Panc1 (cell line): ENCODE measurements at regions not wholly inside any gene's neighbourhood (a gene's known extent, or its start where the extent isn't known, plus 50 kb on each side); places are given as distances from the start of the nearest gene placed in this dataset.

ENCODE experiments used
- ATAC-seq: fragments of 200-7000 bp; cut with Tn5 transposase; 2 replicates; pipeline ENCODE4 v1.9.1; 2020; ENCODE audit warnings: mild to moderate bottlenecking, moderate library complexity
- BruUV-seq: library from RNA; stranded (reverse); fragments of 400-500 nt; replicated peaks from 2 replicates; lab custom pipeline; 2021; lab: Mats Ljungman, UMichigan
- CTCF ChIA-PET: fragments of 300-600 bp; sonication (Branson Sonifier 250); formaldehyde crosslinking; loops from one replicate; lab custom pipeline; 2022; ENCODE audit warnings: antibody characterized with exemption; lab: Charles Lee
- POLR2A ChIA-PET: fragments of 300-600 bp; sonication (Branson Sonifier 250); formaldehyde crosslinking; loops from one replicate; lab custom pipeline; 2022; ENCODE audit warnings: antibody characterized with exemption; lab: Charles Lee
- DNase-seq: peaks from one replicate; pipeline ENCODE4 v3.0.0-alpha.2; 2010; ENCODE audit warnings: low read depth, low spot score
- H3K27ac ChIP-seq: 2 replicates; pipeline ENCODE4 v1.5.1; 2011; ENCODE audit warnings: mild to moderate bottlenecking, low read length, inconsistent platforms
- H3K27me3 ChIP-seq: fragments of 200-500 bp; sonication (Bioruptor generic); 2 replicates; pipeline ENCODE4 v1.6.0; 2014; ENCODE audit warnings: low read length, inconsistent platforms; ENCODE audit not compliant: control insufficient read depth, insufficient read depth
- H3K36me3 ChIP-seq: fragments of 200-500 bp; sonication (Bioruptor generic); 2 replicates; pipeline ENCODE4 v1.5.1; 2014; ENCODE audit warnings: inconsistent platforms, mild to moderate bottlenecking, low read length, moderate library complexity; ENCODE audit not compliant: control insufficient read depth, insufficient read depth
- H3K4me1 ChIP-seq: 2 replicates; pipeline ENCODE4 v1.5.1; 2011; ENCODE audit warnings: inconsistent platforms, mild to moderate bottlenecking, low read length, moderate library complexity; ENCODE audit not compliant: control insufficient read depth, insufficient read depth
- H3K4me3 ChIP-seq, 2 experiments: 2 replicates each; pipeline ENCODE4 v1.5.1; 2011 to 2012; ENCODE audit warnings: low read depth in 2 of 2, low read length in 2 of 2, mild to moderate bottlenecking in 2 of 2, inconsistent platforms in 1 of 2, moderate library complexity in 1 of 2
- H3K9me3 ChIP-seq: fragments of 200-500 bp; sonication (Bioruptor generic); 2 replicates; pipeline ENCODE4 v1.5.1; 2014; ENCODE audit warnings: low read depth, mild to moderate bottlenecking, inconsistent platforms, low read length, moderate library complexity; ENCODE audit not compliant: control insufficient read depth, insufficient read depth
- POLR2AphosphoS5 ChIP-seq: IDR thresholded peaks from 2 replicates; pipeline ENCODE4 v1.6.1; 2012; ENCODE audit warnings: mild to moderate bottlenecking, low read depth, low read length, moderate library complexity
- SIN3A ChIP-seq: IDR thresholded peaks from 2 replicates; pipeline ENCODE4 v1.6.1; 2012; ENCODE audit warnings: low read depth, mild to moderate bottlenecking, low read length, moderate library complexity, borderline replicate concordance; ENCODE audit not compliant: insufficient read depth
- TCF7L2 ChIP-seq: IDR thresholded peaks from 2 replicates; pipeline ENCODE4 v1.6.1; 2011; ENCODE audit warnings: mild to moderate bottlenecking, low read depth, low read length, inconsistent platforms
- in situ Hi-C: cut with HindIII; loops from 2 replicates; pipeline ENCODE4 v1.10.0; 2016; ENCODE audit warnings: low sequenced_read_pairs, low pct_unique_long_range_greater_than_20kb
- intact Hi-C: fragments of 100-400 bp; cut with micrococcal nuclease; formaldehyde crosslinking; loops from one replicate; pipeline ENCODE4 v1.10.0; 2022; ENCODE audit not compliant: unreplicated experiment
- TF ChIP-seq, protein P1 (sequence below), 2 experiments: IDR thresholded peaks; 2 replicates each; pipeline ENCODE4 v1.6.1; 2011 to 2012; ENCODE audit warnings: low read depth in 2 of 2, control low read depth in 1 of 2, low read length in 1 of 2, mild to moderate bottlenecking in 1 of 2, moderate library complexity in 1 of 2; ENCODE audit not compliant: insufficient read depth in 1 of 2
- TF ChIP-seq, protein P2 (sequence below): fragments of 450-650 bp; IDR thresholded peaks from 2 replicates; pipeline ENCODE4 v1.5.1; 2017; ENCODE audit warnings: mild to moderate bottlenecking

DNA sequence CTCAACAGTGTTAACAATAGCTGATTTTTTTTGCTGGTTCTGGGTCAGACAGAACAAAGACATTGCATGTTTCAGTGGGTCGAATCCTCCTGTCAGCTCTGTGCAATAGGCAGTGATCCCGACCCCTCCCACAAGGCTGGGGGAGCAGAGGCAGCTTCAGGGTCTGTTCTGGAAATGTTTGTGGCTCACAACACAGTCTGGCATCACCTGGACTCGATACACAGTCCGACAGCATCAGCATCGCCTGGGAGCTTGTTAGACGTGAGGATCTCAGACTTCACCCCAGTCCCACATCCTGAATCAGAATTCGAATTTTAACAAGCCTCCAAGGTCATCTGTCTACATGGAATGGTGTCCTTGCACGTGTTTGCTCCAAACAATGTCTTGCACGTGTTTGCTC lies 384.7 kb downstream of the IRX2 start:
- Histone ChIP-seq H3K4me3 (no peak overlapping the region), H3K27me3 (no peaks in the 10 kb centered on the region), H3K36me3 (no peaks in the 10 kb centered on the region), H3K9me3 (no peaks in the 10 kb centered on the region; the same call in 1 of the 2 replicates), H3K4me1 (no peaks in the 10 kb centered on the region), H3K27ac (no peak overlapping the region)
- TF ChIP-seq, protein P1, sequence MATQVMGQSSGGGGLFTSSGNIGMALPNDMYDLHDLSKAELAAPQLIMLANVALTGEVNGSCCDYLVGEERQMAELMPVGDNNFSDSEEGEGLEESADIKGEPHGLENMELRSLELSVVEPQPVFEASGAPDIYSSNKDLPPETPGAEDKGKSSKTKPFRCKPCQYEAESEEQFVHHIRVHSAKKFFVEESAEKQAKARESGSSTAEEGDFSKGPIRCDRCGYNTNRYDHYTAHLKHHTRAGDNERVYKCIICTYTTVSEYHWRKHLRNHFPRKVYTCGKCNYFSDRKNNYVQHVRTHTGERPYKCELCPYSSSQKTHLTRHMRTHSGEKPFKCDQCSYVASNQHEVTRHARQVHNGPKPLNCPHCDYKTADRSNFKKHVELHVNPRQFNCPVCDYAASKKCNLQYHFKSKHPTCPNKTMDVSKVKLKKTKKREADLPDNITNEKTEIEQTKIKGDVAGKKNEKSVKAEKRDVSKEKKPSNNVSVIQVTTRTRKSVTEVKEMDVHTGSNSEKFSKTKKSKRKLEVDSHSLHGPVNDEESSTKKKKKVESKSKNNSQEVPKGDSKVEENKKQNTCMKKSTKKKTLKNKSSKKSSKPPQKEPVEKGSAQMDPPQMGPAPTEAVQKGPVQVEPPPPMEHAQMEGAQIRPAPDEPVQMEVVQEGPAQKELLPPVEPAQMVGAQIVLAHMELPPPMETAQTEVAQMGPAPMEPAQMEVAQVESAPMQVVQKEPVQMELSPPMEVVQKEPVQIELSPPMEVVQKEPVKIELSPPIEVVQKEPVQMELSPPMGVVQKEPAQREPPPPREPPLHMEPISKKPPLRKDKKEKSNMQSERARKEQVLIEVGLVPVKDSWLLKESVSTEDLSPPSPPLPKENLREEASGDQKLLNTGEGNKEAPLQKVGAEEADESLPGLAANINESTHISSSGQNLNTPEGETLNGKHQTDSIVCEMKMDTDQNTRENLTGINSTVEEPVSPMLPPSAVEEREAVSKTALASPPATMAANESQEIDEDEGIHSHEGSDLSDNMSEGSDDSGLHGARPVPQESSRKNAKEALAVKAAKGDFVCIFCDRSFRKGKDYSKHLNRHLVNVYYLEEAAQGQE (IDR thresholded peaks at IDR 0.05; ENCODE audit: insufficient read depth in 1 of 2, low read depth in 2 of 2, low read length in 1 of 2) = no peak
- TF ChIP-seq, protein P2, sequence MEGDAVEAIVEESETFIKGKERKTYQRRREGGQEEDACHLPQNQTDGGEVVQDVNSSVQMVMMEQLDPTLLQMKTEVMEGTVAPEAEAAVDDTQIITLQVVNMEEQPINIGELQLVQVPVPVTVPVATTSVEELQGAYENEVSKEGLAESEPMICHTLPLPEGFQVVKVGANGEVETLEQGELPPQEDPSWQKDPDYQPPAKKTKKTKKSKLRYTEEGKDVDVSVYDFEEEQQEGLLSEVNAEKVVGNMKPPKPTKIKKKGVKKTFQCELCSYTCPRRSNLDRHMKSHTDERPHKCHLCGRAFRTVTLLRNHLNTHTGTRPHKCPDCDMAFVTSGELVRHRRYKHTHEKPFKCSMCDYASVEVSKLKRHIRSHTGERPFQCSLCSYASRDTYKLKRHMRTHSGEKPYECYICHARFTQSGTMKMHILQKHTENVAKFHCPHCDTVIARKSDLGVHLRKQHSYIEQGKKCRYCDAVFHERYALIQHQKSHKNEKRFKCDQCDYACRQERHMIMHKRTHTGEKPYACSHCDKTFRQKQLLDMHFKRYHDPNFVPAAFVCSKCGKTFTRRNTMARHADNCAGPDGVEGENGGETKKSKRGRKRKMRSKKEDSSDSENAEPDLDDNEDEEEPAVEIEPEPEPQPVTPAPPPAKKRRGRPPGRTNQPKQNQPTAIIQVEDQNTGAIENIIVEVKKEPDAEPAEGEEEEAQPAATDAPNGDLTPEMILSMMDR = no peak
- TF ChIP-seq SIN3A (no peak), POLR2AphosphoS5 (no peak), TCF7L2 (no peak)
- POLR2A ChIA-PET = no interaction called here
- intact Hi-C loops (no loop called here), in situ Hi-C loops (no loop called here)
- CTCF ChIA-PET = no interaction called here
- no peak for DNase-seq
- ATAC-seq = no peak
- no TSS peak for BruUV-seq

DNA sequence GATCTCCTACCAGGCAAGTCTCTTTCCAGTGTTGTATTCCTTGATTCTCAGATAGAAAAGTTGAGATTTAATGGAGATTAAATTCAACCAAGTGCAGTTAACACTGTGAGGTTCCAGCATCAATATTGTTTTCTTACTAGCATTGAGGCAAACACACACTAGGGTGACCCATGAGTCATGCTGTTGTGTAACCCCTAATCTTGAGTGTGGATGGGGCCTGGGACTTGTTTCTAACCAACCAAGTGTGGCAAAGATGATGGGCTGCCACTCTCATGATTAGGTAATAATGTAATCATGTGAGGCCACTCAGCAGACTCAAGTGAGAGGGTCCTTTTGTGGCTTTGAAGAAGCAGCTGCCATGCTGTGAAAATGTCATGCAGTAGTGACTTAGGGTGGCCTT lies 394.2 kb downstream of the IRX2 start:
- Histone ChIP-seq H3K27ac (no peak overlapping the region), H3K27me3 (no peaks in the 10 kb centered on the region), H3K9me3 (0 out of 2 replicates have a peak, but pooled peaks cover 4% of the 10 kb centered on the region), H3K36me3 (no peaks in the 10 kb centered on the region), H3K4me1 (no peaks in the 10 kb centered on the region), H3K4me3 (no peak overlapping the region)
- DNase-seq (no peak), ATAC-seq (no peak)
- intact Hi-C loops = no loop called here
- POLR2A ChIA-PET = no interaction called here
- TF ChIP-seq, protein P2 = no peak
- TF ChIP-seq, protein P1 (IDR thresholded peaks at IDR 0.05; ENCODE audit: insufficient read depth in 1 of 2, low read depth in 2 of 2, low read length in 1 of 2) = no peak
- TF ChIP-seq SIN3A (no peak), POLR2AphosphoS5 (no peak)
- no TSS peak for BruUV-seq
- CTCF ChIA-PET = no interaction called here
- in situ Hi-C loops = no loop called here
